ENCODE measurements at regions not wholly inside any gene's neighbourhood (a gene's known extent, or its start where the extent isn't known, plus 50 kb on each side); places are given as distances from the start of the nearest gene placed in this dataset.
A peak's percentile ranks its signal among the peaks of the same experiment; 100 is the strongest.
"Not testable (repeated sequence)": the region's sequence is repeated elsewhere in the genome, so short reads cannot be mapped to it uniquely, and the experiment has no call there.

DNA sequence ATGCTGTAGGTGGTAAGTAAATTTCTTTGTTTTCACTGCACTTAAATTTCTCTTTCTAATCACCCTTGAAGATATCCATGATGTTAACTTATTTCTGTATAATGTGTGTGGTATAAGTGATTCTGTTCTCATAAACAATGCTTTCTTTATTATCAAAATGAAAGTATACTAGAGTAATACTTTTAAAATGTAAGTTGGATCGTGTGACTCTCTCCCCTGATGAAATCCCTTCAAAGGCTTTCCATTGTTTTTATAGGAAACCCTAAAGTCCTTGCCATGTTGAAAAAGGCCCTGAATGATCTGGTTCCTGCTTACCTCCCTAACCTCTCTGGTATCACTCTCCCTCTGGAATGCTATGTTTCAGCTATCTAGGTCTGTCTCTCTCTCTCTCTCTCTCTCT, 191.1 kb upstream of the LHX8 start:
- DNase-seq (ENCODE audit: low read depth, low spot score) = no peak

DNA sequence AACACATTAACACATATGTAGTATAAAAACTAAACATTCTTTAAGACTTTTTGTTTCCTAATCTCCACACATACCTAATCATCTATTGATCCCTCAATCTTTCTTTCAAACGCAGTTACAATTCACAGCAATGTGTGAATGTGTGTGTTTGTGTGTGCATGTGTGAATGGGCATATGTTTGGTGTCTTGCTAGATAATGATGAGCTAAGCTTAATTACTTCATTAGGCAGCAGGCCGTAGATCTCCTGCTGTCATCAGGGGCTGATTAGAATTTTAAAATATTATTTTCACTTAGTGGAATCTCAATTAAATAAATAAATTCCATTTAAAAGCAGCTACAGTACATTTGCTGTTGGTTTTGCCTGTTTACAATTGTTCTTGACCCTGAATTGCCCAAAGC, 187.8 kb upstream of the LHX8 start:
- DNase-seq (ENCODE audit: low read depth, low spot score) = no peak

- not testable (repeated sequence) for DNase-seq (ENCODE audit: low read depth, low spot score)
Observed at GRCh38 chr1:74949348-74949747, 184.8 kb upstream of the LHX8 start.

DNA sequence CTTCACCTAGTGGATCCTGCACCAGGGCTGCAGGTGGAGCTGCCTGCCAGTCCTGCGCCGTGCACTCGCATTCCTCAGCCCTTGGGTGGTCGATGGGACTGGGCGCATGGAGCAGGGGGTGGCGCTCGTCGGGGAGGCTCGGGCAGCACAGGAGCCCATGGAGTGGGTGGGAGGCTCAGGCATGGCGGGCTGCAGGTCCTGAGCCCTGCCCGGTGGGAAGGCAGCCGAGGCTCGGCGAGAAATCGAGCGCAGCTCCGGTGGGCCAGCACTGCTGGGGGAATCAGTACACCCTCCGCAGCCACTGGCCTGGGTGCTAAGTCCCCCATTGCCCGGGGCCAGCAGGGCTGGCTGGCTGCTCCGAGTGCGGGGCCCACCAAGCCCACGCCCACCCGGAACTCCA, 182.2 kb upstream of the LHX8 start:
- DNase-seq (ENCODE audit: low read depth, low spot score) = not testable (repeated sequence)

- no peak for DNase-seq (ENCODE audit: low read depth, low spot score)
Observed at GRCh38 chr1:74952786-74953185, 181.4 kb upstream of the LHX8 start.

DNA sequence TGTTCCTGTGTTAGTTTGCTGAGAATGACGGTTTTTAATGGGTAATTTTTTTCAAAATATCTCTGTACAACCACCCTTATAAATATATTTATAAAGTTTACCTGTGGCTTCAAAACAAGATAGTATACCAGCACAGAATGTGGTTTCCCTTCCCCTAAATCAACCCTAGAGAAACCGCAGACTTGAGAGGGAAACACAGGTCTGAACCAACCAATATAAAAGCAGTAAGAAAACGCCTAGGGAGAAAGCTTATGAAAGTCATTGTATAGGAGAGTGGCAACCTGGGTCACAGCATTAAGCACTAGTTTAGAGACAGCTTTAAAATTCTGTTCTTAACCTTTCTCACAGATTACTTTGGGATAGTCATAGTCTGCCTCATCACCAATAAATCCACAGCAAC, 180.6 kb upstream of the LHX8 start:
- no peak for DNase-seq (ENCODE audit: low read depth, low spot score)

GRCh38 chr1:74963120-74963519, 171.1 kb upstream of the LHX8 start:
- no peak for DNase-seq (ENCODE audit: low read depth, low spot score)

GRCh38 chr1:74964508-74965102, 169.6 kb upstream of the LHX8 start:
- DNase-seq (ENCODE audit: low read depth, low spot score) = no peak

GRCh38 chr1:74969566-74970135, 164.5 kb upstream of the LHX8 start:
- no peak for DNase-seq (ENCODE audit: low read depth, low spot score)

DNA sequence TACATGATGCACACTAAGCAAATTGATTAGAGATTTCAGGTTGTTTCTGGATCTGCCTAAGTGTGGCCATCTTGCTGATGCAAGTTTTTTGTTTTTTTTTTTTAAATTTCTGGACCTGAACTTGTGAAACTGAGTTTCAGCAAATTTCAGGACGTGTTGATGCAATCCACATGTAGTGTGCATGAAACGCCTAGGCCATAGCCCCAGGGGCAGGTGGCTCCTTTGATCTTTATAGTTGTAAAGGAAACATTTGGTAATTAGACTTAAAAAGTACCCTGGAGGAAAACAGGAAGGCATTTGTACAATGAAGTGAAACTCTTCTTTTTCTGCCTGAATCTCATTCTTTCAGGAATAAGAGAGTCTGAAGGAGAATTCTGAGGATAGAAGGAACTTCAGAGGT, 162.2 kb upstream of the LHX8 start:
- DNase-seq (ENCODE audit: low read depth, low spot score) = peak; percentile 14

GRCh38 chr1:74976491-74976890, 157.7 kb upstream of the LHX8 start:
- DNase-seq (ENCODE audit: low read depth, low spot score) = no peak

DNA sequence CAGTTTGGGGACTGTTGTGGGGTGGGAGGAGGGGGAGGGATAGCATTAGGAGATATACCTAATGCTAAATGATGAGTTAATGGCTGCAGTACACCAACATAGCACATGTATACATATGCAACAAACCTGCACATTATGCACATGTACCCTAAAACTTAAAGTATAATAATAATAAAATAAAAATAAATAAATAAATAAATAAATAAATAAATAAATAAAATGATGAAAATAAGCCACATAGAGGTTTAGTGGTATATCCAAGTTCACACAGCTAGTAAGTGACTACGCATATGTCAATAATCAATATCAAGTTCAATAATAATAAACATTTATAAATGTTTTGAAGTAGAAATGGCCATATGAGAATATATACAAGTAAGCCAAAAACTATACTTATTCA, 141.7 kb upstream of the LHX8 start:
- not testable (repeated sequence) for DNase-seq (ENCODE audit: low read depth, low spot score)

GRCh38 chr1:74995821-74996220, 138.4 kb upstream of the LHX8 start:
- no peak for DNase-seq (ENCODE audit: low read depth, low spot score)

GRCh38 chr1:75010547-75010946, 123.6 kb upstream of the LHX8 start:
- DNase-seq (ENCODE audit: low read depth, low spot score) = no peak

DNA sequence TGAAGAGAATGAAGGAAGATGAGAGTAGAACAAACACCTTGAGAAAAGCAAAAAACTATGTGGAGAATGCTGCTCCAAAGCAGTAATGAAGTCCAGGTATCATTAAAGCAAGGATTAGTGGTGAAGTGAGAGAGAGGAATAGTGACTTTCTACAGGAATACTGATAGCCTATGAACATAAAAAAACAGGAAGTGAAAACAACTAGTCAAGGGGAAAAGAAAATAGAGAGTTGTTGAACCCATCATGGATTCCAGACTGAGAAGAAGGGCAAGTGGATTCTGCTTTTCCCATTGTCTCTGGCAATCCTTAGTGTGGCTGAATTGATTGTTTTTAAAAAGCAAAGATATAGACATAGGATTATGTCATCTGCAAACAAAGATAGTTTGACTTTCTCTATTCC, 119.9 kb upstream of the LHX8 start:
- no peak for DNase-seq (ENCODE audit: low read depth, low spot score)

DNA sequence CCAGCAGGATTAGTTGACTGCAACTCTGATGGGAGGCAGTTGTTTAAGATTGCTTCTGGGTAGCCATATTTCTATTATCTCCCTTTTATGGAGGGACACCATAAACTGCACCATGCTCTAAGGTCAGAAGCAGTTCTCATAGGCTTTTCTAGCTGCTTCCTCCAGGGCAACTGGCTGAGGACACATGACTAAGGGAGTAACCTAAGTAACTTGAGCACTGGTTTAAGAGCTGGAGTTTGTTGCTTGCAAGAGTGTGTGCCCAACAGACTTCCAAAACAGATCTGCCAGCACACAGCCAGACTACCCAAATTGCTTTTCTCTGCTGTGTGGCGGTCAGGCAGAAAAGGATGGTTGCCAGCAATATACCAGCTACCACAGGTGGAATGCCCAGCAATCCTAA, 111.2 kb upstream of the LHX8 start:
- no peak for DNase-seq (ENCODE audit: low read depth, low spot score)

DNA sequence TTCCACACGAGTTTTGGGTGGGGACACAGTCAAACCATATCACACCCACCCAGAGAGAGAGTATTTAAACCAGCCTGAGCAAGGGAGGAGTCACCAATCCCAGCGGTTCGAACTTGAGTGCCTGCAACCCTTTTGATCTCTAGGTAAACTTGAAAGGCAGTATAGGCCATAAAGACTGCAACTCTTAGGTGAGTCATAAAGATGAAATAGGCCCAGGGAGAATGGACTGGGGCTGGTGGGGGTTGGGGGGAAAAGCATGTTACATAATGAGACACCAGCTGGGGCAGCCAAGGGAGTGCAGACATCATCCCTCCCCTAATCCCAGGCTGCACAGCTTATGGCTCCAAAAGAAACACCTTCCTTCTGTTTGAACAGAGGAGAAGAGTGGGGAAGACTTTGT, 99.8 kb upstream of the LHX8 start:
- peak; percentile 16 for DNase-seq (ENCODE audit: low read depth, low spot score)

- DNase-seq (ENCODE audit: low read depth, low spot score) = no peak
Observed at GRCh38 chr1:75035536-75035935, 98.7 kb upstream of the LHX8 start.

DNA sequence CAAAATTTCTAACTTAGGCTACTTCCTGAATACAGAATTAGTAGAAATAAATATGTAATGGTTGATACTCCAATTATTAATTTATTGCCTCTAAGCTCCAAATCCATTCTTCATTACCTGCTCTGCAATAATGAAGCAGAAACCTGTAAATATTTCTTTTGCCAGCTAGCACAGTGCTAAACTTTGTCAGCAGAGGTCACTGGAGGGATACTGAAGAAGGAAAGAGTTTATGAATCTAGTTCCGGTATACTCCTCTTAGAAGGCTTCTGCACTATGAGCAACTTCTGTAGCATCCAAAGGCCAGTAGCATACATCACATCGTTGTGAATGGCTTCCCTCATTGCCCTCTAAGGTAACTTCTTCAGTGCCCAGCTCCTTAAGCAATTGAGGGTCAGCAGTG, 81.0 kb upstream of the LHX8 start:
- DNase-seq (ENCODE audit: low read depth, low spot score) = peak; percentile 15

DNA sequence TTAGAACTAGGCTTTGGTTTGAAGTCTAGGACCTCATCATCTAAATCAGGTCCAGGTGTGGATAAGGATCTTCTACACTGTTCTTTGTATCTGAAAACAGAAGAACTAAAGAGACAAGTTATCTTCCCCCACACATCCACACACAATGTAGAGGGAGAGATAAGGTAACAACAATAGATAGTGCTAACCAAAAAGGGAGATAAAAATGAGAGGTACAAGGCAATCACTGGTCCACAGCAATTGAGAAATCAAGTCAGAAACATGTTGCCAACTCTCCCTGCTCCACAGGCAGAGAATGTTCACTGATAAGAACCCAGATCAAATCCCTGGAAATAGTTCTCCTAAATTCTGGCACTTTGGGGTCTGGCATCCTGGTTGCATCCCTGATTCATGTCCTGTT, 75.8 kb upstream of the LHX8 start:
- no peak for DNase-seq (ENCODE audit: low read depth, low spot score)

DNA sequence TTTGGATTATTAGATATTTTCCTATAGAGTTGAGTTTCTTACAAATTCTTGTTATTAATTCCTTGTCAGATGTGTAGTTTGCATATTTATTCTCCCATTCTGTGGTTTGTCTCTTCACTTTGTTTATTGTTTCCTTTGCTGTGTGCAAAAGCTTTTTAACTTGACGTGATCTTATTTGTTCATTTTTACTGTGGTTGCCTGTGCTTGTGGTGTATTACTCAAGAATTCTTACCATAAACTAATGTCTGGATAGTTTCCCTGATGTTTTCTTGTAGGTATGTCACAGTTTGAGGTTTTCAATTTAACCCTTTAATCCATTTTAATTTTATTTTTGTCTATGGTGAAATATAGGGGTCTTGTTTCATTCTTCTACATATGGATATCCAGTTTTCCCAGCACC, 72.1 kb upstream of the LHX8 start:
- no peak for DNase-seq (ENCODE audit: low read depth, low spot score)

GRCh38 chr1:75067975-75068374, 66.2 kb upstream of the LHX8 start:
- DNase-seq (ENCODE audit: low read depth, low spot score) = no peak

DNA sequence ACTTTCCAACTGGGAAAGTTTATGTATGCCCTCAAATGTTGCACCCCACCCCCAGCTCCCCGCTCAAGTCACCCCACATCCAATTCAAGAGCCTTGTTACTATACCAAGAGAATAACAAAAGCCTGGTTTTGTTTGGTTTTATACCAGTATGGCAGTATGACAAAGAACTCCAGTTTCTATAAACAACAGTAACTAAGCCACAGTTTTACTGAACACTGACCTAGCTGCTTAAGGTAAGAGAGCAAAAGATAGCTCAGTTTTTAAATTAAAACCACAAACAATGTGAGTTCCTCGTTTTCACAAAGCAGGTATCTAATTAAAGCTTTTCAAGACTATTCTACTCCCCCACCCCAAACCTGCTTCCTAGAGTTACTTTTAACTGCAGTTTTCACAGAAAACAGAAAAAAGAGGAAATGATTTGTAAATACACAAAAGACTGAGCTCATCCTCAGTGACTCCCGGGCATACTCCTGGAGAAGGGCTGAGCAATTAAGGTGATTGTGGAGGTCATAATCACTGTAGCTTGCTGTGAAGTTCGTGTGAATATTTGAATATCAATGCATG, 59.3 kb upstream of the LHX8 start:
- no peak for DNase-seq (ENCODE audit: low read depth, low spot score)
